ENCODE measurements at regions not wholly inside any gene's neighbourhood (a gene's known extent, or its start where the extent isn't known, plus 50 kb on each side); places are given as distances from the start of the nearest gene placed in this dataset.

DNA sequence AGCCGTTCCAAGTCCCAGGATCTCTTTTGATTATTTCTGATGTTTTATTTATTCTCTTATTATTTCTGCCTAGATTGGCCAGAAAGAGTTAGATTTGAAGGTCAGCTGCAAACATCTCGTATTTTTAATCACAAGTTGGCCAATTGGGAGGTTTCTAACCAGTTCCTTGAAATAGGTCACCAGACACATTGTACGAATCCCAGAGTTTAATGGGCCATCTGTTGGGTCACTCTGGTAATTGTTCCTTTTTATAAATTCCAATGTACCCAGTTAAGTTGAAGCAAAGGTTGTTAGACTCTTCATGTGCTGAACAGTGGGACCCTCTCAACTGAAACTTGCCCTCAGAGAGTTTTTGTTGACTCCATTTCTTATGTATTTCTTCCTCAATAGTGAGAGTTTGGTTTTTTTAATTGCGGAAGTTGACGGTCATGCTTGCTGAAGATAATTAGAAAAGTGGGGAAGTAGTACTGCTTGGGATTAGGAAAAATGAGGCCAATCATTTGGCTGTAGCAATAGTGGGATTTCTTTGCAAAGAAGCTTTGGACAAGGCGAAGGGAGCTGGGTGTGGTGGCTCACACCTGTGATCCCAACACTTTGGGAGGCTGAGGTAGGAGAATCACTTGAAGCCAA, 382.7 kb upstream of the RGS6 start:
- TF ChIP-seq, protein P1, sequence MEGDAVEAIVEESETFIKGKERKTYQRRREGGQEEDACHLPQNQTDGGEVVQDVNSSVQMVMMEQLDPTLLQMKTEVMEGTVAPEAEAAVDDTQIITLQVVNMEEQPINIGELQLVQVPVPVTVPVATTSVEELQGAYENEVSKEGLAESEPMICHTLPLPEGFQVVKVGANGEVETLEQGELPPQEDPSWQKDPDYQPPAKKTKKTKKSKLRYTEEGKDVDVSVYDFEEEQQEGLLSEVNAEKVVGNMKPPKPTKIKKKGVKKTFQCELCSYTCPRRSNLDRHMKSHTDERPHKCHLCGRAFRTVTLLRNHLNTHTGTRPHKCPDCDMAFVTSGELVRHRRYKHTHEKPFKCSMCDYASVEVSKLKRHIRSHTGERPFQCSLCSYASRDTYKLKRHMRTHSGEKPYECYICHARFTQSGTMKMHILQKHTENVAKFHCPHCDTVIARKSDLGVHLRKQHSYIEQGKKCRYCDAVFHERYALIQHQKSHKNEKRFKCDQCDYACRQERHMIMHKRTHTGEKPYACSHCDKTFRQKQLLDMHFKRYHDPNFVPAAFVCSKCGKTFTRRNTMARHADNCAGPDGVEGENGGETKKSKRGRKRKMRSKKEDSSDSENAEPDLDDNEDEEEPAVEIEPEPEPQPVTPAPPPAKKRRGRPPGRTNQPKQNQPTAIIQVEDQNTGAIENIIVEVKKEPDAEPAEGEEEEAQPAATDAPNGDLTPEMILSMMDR (conservative IDR thresholded peaks at IDR 0.05) = no peak
- Mint-ChIP-seq H3K27ac (ENCODE audit: unreplicated experiment) (no peak overlapping the region), H3K36me3 (ENCODE audit: low read depth) (no peaks in the 10 kb centered on the region), H3K4me1 (no peaks in the 10 kb centered on the region), H3K27me3 (ENCODE audit: low read depth) (no peaks in the 10 kb centered on the region), H3K4me3 (no peak overlapping the region), H3K9me3 (no peaks in the 10 kb centered on the region)
- no peak for DNase-seq (ENCODE audit: low read depth, low spot score)

DNA sequence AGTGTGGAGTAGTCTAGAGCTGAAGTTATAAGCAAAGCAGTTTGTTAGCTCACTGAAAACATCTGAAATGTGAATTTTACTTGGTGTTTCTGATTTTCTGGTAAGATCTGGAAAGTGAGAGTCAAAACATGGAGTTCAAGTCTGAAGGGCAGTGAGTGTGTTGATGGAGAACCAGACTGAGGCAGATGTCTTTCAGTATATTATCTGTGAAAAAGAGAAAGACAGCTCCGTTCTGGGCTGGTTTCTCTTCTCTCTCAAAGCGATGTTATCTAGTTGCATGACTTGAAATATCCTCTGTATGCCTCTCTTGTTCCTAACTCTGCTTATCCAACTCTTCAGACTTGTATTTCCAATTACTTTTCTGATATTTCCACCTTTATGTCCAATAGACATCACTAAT, 381.9 kb upstream of the RGS6 start:
- no peak overlapping the region for H3K27ac Mint-ChIP-seq (ENCODE audit: unreplicated experiment)
- TF ChIP-seq, protein P1 (conservative IDR thresholded peaks at IDR 0.05) = no peak
- no peaks in the 10 kb centered on the region for H3K27me3 Mint-ChIP-seq (ENCODE audit: low read depth)
- H3K4me3 Mint-ChIP-seq = no peak overlapping the region
- no peaks in the 10 kb centered on the region for H3K36me3 Mint-ChIP-seq (ENCODE audit: low read depth)
- DNase-seq (ENCODE audit: low read depth, low spot score) = no peak
- no peaks in the 10 kb centered on the region for H3K9me3 Mint-ChIP-seq
- peaks cover 3% of the 10 kb centered on the region for H3K4me1 Mint-ChIP-seq

DNA sequence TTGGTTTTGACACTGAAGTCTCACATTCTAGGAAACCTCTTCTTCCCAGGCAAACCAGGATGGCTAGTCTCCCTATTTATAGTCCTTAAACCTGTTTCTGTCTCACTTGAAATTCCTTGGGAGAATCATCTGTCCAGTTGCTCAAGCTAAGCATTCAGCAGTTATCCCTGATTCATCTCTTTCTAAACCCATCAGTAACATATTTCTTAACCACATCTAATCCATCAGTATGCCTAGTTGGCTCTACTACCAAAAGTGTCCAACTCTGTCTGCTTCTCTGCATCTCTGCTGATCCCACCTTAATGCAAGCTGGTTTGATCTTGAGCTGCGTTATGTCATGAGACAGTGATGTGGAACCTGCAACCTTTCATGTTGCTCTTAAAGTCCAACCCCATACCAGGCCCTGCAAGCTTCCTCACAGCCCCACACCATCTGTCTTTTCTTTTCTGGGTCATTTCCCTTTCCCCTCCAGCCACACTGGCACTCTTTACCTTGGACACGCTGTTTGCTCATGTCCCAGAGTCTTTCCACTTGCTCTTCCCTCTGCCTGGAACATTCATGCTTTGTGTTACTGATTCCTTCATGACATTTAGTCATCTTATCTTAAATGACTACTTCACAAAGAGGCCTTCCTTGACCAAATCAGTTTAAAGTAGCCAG, 380.8 kb upstream of the RGS6 start:
- H3K4me1 Mint-ChIP-seq = peaks cover 11% of the 10 kb centered on the region
- no peaks in the 10 kb centered on the region for H3K9me3 Mint-ChIP-seq
- peak overlapping the region; percentile 65 for H3K27ac Mint-ChIP-seq (ENCODE audit: unreplicated experiment)
- no peak overlapping the region for H3K4me3 Mint-ChIP-seq
- TF ChIP-seq, protein P1 (conservative IDR thresholded peaks at IDR 0.05) = no peak
- H3K36me3 Mint-ChIP-seq (ENCODE audit: low read depth) = no peaks in the 10 kb centered on the region
- DNase-seq (ENCODE audit: low read depth, low spot score) = no peak
- H3K27me3 Mint-ChIP-seq (ENCODE audit: low read depth) = no peaks in the 10 kb centered on the region

DNA sequence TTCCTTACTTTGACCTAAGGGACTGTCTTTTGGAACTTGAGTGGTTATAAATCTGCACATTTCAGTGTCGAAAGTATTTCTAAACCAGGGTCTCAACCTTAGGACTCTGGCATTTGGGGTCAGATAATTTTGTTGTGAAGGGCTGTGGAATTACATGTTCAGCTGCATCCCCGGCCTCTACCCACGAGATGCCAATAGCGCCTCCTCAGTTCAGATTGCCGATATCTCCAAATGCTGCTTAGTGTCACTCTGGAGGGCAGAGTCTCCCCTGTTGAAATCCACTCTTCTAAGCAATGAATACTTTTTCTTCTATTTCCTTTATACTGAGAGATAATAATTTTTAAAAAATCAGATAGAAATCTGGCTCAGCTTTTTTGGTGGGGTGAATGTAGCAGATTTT, 379.4 kb upstream of the RGS6 start:
- H3K36me3 Mint-ChIP-seq (ENCODE audit: low read depth) = no peaks in the 10 kb centered on the region
- no peaks in the 10 kb centered on the region for H3K9me3 Mint-ChIP-seq
- H3K27me3 Mint-ChIP-seq (ENCODE audit: low read depth) = no peaks in the 10 kb centered on the region
- no peak for DNase-seq (ENCODE audit: low read depth, low spot score)
- TF ChIP-seq, protein P1 (conservative IDR thresholded peaks at IDR 0.05) = no peak
- no peak overlapping the region for H3K27ac Mint-ChIP-seq (ENCODE audit: unreplicated experiment)
- peaks cover 15% of the 10 kb centered on the region for H3K4me1 Mint-ChIP-seq
- no peak overlapping the region for H3K4me3 Mint-ChIP-seq

DNA sequence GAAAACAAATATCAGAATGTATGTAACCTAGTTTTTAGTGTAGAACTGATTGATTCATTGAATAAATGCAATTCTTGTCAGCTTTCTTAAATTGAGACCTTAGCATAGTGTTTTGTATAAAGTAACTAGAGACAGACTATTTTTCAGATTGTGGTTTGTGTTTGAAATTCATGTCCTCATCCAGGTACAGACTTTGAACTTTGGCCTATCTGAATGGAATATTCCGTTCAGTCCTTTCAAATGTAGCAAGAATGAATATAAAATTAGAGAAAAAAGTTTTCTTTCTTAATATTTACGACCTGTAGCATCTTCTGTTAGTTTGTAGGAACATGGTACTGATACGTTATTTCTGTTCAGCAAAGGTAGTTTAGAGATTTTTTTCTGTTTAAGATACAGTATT, 378.4 kb upstream of the RGS6 start:
- H3K36me3 Mint-ChIP-seq (ENCODE audit: low read depth) = no peaks in the 10 kb centered on the region
- H3K4me1 Mint-ChIP-seq = peaks cover 15% of the 10 kb centered on the region
- H3K9me3 Mint-ChIP-seq = no peaks in the 10 kb centered on the region
- TF ChIP-seq, protein P1 (conservative IDR thresholded peaks at IDR 0.05) = no peak
- DNase-seq (ENCODE audit: low read depth, low spot score) = no peak
- no peak overlapping the region for H3K27ac Mint-ChIP-seq (ENCODE audit: unreplicated experiment)
- no peaks in the 10 kb centered on the region for H3K27me3 Mint-ChIP-seq (ENCODE audit: low read depth)
- no peak overlapping the region for H3K4me3 Mint-ChIP-seq

Data from neural crest cell (in vitro differentiated cells).